ENCODE measurements at regions not wholly inside any gene's neighbourhood (a gene's known extent, or its start where the extent isn't known, plus 50 kb on each side); places are given as distances from the start of the nearest gene placed in this dataset.

DNA sequence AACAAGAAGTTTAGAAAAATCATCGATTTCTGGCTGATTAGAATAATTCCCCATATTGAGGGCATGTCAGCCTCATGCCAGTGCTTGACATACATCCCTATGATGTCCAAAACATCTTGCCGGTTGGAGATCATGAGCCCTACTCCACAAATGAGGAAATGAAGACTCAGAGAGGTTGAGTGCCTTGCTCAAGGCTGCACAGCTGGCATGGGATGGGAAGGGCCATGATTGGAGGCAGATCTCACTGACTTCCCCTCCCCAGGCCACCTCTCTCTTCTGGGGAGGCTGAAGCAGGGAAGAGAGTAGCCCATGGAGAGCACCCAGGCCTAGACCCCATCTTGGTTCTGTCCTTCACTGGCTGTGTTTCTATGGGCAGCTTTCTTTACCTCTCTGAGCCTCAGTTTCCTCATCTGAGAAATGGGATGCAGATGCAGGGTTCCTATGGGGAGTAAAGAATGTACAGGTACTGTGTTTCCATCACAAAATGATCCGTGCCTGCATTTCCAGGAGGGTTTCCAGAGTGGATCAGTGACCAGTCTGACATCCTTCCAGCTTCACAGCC is 145.7 kb downstream of the SYF2 start:
- H3K27me3 ChIP-seq (ENCODE audit: control insufficient read depth in 5 of 5, insufficient read depth in 4 of 5, low read length in 5 of 5), result peaks cover 4 to 36% (median 22%) of the 10 kb centered on the region in 5 donors
- H3K27ac ChIP-seq (ENCODE audit: low read depth, low read length), result no peak overlapping the region
- no peaks in the 10 kb centered on the region for H3K9me3 ChIP-seq (ENCODE audit: control insufficient read depth in 5 of 5, low read length in 5 of 5)
- no peaks in the 10 kb centered on the region for H3K36me3 ChIP-seq (ENCODE audit: control insufficient read depth in 5 of 5, insufficient read depth in 5 of 5, low read length in 5 of 5)
- H3K4me3 ChIP-seq (ENCODE audit: low read depth in 1 of 5, low read length in 5 of 5), result no peak overlapping the region
- H3K4me1 ChIP-seq (ENCODE audit: control insufficient read depth in 5 of 5, insufficient read depth in 5 of 5, low read length in 5 of 5), result no peaks in the 10 kb centered on the region
- H3K9ac ChIP-seq (ENCODE audit: low read length in 5 of 5), result no peak overlapping the region

DNA sequence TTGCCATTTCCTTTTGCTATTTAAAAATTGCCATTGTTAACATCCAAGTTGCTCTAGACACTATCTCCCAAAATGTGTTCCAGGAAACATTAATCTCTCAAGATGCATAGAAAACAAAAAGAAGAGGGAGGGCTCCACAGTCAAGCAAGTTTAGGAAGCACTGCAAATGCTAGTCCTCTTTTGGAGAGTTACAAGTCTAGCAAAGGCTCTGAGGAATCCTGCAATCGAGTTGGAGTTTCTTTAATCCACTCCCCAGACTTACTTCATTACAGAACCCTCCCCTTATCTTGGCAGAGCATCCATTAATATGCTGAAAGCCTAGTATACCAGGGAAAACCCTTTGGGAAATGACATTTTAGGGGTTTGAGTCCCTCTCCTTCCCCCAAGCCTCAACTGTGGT is 147.9 kb downstream of the SYF2 start:
- no peak overlapping the region for H3K4me3 ChIP-seq (ENCODE audit: low read depth in 1 of 5, low read length in 5 of 5)
- H3K4me1 ChIP-seq (ENCODE audit: control insufficient read depth in 5 of 5, insufficient read depth in 5 of 5, low read length in 5 of 5), result no peaks in the 10 kb centered on the region
- H3K36me3 ChIP-seq (ENCODE audit: control insufficient read depth in 5 of 5, insufficient read depth in 5 of 5, low read length in 5 of 5), result no peaks in the 10 kb centered on the region
- H3K27me3 ChIP-seq (ENCODE audit: control insufficient read depth in 5 of 5, insufficient read depth in 4 of 5, low read length in 5 of 5), result peaks cover 4 to 23% (median 11%) of the 10 kb centered on the region in 5 donors
- H3K27ac ChIP-seq (ENCODE audit: low read depth, low read length), result no peak overlapping the region
- H3K9ac ChIP-seq (ENCODE audit: low read length in 5 of 5), result no peak overlapping the region
- peaks cover 0 to 4% (median 0%) of the 10 kb centered on the region in 5 donors for H3K9me3 ChIP-seq (ENCODE audit: control insufficient read depth in 5 of 5, low read length in 5 of 5)

DNA sequence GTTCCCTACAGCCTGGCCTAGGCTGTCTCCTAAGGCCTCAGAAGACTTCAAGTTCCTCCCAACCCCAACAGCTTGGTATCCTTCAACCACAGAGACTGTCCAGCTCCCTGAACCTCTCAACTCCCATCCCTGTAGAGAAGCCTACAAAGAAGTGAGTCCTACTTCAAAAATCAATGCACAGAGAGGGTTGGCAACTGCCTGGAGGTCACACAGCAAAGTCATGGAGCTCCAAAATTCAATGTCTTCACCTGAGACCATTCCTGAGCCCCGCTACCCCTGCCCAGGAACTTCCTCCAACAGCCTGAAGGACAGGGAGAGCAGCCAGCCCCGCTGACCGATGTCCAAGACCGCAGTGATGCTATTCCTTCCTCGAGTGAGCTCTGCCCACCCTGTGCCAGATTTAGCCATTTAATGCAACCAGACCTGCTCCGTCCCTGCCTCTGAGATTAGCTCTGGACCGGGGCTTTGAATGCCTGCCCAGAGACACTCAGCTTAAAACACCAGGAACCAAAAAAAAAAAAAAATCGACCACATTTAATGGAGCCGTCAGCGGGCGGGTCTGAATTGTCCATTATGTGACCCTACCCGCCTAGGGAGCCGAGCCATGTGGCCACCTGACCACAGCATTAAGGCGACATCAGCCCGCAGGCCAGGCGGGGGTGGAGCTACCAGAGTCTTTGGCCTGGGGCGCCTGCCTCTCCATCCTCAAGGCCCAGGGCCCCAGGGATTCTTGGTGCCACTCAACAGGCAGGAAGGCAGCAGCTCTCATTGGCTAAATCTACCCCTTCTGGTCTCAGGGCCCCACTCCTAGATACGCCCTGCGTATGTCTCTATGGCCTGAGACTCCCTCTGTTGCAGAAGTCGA is 148.6 kb downstream of the SYF2 start:
- no peaks in the 10 kb centered on the region for H3K36me3 ChIP-seq (ENCODE audit: control insufficient read depth in 5 of 5, insufficient read depth in 5 of 5, low read length in 5 of 5)
- H3K4me3 ChIP-seq (ENCODE audit: low read depth in 1 of 5, low read length in 5 of 5), result no peak overlapping the region
- no peaks in the 10 kb centered on the region for H3K4me1 ChIP-seq (ENCODE audit: control insufficient read depth in 5 of 5, insufficient read depth in 5 of 5, low read length in 5 of 5)
- H3K27me3 ChIP-seq (ENCODE audit: control insufficient read depth in 5 of 5, insufficient read depth in 4 of 5, low read length in 5 of 5), result peaks cover 0 to 19% (median 6%) of the 10 kb centered on the region in 5 donors
- no peak overlapping the region for H3K27ac ChIP-seq (ENCODE audit: low read depth, low read length)
- H3K9ac ChIP-seq (ENCODE audit: low read length in 5 of 5), result no peak overlapping the region
- peaks cover 0 to 5% (median 0%) of the 10 kb centered on the region in 5 donors for H3K9me3 ChIP-seq (ENCODE audit: control insufficient read depth in 5 of 5, low read length in 5 of 5)

DNA sequence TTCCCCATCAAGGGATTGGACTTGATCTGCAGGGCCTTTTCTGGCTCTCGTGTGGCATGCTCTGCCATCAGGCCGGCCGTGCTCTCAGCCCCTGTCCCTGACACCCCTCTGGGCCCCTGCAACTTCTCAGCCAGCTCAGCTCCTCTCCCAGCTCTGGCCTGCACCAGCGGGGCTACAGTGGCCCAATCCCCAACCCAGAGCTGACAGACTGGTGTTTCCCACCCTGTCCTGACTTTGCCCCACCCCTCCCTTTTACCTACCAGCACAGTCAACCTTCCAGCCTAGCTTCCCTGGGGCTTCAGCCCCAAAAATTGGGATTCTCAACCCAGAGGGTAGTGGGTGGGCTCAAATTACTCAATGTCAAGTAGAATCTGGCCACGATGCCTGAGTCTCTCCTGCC is 149.3 kb downstream of the SYF2 start:
- peaks cover 0 to 5% (median 0%) of the 10 kb centered on the region in 5 donors for H3K9me3 ChIP-seq (ENCODE audit: control insufficient read depth in 5 of 5, low read length in 5 of 5)
- H3K36me3 ChIP-seq (ENCODE audit: control insufficient read depth in 5 of 5, insufficient read depth in 5 of 5, low read length in 5 of 5), result no peaks in the 10 kb centered on the region
- H3K27me3 ChIP-seq (ENCODE audit: control insufficient read depth in 5 of 5, insufficient read depth in 4 of 5, low read length in 5 of 5), result peaks cover 0 to 15% (median 4%) of the 10 kb centered on the region in 5 donors
- H3K27ac ChIP-seq (ENCODE audit: low read depth, low read length), result no peak overlapping the region
- H3K4me3 ChIP-seq (ENCODE audit: low read depth in 1 of 5, low read length in 5 of 5), result no peak overlapping the region
- H3K4me1 ChIP-seq (ENCODE audit: control insufficient read depth in 5 of 5, insufficient read depth in 5 of 5, low read length in 5 of 5), result no peaks in the 10 kb centered on the region
- H3K9ac ChIP-seq (ENCODE audit: low read length in 5 of 5), result no peak overlapping the region

DNA sequence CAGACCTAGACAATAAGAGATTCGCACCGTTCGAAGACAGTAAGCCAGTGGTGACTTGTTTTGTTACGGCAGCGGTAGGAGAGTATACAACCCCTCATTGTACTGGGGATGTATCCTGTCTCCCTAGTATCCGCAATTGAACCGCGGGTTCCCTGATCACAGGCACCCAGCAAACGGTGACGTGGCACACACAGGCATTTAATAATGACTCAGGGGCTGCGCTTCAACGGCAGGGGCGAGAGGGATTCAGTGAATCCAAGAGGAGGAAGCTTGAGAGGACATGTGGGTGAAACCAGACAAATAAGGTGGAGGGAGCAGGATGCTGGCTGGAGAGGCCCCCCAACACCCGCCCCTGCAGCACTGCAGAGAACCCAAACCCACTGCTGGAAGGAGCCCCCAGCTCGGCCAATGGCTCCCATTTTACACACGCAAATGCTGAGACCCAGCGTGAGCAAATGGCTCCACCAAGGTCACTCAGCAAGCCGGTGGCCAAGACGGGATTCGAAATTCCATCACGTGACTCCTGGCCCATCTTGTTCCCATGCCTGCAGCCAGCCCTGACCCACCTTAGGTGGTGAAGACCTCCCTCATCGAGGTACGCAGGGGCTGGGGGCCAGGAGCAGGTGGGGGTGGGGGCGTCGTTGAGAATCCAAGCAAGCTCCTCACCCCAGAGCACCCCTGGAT is 149.9 kb downstream of the SYF2 start:
- H3K27me3 ChIP-seq (ENCODE audit: control insufficient read depth in 5 of 5, insufficient read depth in 4 of 5, low read length in 5 of 5), result peaks cover 0 to 11% (median 3%) of the 10 kb centered on the region in 5 donors
- H3K36me3 ChIP-seq (ENCODE audit: control insufficient read depth in 5 of 5, insufficient read depth in 5 of 5, low read length in 5 of 5), result no peaks in the 10 kb centered on the region
- peaks cover 0 to 9% (median under 1%) of the 10 kb centered on the region in 5 donors for H3K9me3 ChIP-seq (ENCODE audit: control insufficient read depth in 5 of 5, low read length in 5 of 5)
- no peak overlapping the region for H3K4me3 ChIP-seq (ENCODE audit: low read depth in 1 of 5, low read length in 5 of 5)
- no peak overlapping the region for H3K9ac ChIP-seq (ENCODE audit: low read length in 5 of 5)
- no peak overlapping the region for H3K27ac ChIP-seq (ENCODE audit: low read depth, low read length)
- no peaks in the 10 kb centered on the region for H3K4me1 ChIP-seq (ENCODE audit: control insufficient read depth in 5 of 5, insufficient read depth in 5 of 5, low read length in 5 of 5)

DNA sequence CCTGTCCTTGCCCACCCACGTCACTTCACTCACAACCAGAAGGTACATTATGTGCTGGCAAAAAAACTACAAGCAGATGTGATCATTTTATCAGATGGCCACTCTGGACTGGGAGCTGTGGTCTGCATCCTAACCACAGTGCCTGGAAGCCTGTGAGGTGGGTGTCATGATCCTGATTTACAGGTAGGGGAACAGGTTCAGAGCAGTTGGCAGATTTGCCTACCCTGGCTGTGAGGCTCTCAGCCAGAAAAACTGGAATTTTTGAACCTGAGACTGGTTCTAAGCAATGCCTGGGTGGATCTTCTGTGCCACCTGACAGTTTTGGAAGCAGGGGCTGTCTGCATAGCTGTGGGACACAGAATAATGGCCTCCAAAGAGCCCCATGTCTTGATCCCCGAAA is 150.8 kb downstream of the SYF2 start:
- Histone ChIP-seq H3K27me3 (ENCODE audit: control insufficient read depth in 5 of 5, insufficient read depth in 4 of 5, low read length in 5 of 5) (peaks cover 0 to 5% (median 3%) of the 10 kb centered on the region in 5 donors), H3K9me3 (ENCODE audit: control insufficient read depth in 5 of 5, low read length in 5 of 5) (peaks cover 0 to 14% (median 3%) of the 10 kb centered on the region in 5 donors), H3K9ac (ENCODE audit: low read length in 5 of 5) (no peak overlapping the region), H3K4me1 (ENCODE audit: control insufficient read depth in 5 of 5, insufficient read depth in 5 of 5, low read length in 5 of 5) (no peaks in the 10 kb centered on the region), H3K36me3 (ENCODE audit: control insufficient read depth in 5 of 5, insufficient read depth in 5 of 5, low read length in 5 of 5) (no peaks in the 10 kb centered on the region), H3K27ac (ENCODE audit: low read depth, low read length) (no peak overlapping the region), H3K4me3 (ENCODE audit: low read depth in 1 of 5, low read length in 5 of 5) (no peak overlapping the region)

DNA sequence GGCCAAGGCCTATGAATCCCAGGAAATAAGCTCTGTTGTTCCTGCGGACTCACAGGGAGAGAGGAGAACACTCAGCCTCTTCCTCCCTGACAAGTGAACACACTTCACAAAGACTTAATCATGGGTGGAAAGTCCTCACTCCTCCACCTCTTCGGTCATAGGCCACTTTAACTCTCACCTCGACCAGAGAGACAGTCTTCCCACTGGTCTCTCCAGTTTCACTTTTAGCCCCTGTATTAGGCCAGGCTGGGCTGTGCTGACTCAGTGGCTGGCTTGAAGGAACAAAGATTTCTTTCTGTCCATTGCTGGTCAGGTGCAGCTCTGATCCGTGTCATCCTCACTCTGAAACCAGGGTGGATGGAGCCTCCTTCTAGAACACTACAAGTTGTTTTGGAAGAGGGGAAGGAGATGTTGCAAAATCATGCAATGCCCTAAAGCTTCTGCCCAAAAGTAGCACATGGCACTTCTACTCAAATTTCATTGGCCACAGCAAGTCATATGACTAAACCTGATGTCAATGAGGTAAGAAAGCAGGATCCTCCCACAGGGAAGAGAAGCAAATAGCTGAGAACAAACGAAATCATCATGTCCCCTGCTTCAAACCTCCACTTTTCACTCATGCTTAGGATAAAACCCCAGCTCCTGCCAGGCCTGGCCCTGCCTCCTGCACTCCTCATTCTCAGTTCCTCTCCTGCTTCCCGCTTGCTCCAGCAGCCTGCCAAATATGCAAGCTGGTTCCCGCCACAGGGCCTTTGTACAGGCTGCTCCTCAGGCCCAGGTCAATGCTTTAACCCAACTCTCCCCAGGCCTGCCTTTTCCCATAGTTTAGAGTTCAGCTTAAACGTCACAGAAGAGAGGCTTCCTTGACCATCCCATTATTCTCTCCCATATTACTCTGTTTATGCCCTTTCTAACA is 150.5 kb upstream of the RUNX3 start:
- Histone ChIP-seq H3K4me1 (ENCODE audit: control insufficient read depth in 5 of 5, insufficient read depth in 5 of 5, low read length in 5 of 5) (no peaks in the 10 kb centered on the region), H3K9ac (ENCODE audit: low read length in 5 of 5) (no peak overlapping the region), H3K4me3 (ENCODE audit: low read depth in 1 of 5, low read length in 5 of 5) (no peak overlapping the region), H3K27ac (ENCODE audit: low read depth, low read length) (no peak overlapping the region), H3K9me3 (ENCODE audit: control insufficient read depth in 5 of 5, low read length in 5 of 5) (peaks cover 0 to 14% (median 3%) of the 10 kb centered on the region in 5 donors), H3K36me3 (ENCODE audit: control insufficient read depth in 5 of 5, insufficient read depth in 5 of 5, low read length in 5 of 5) (no peaks in the 10 kb centered on the region), H3K27me3 (ENCODE audit: control insufficient read depth in 5 of 5, insufficient read depth in 4 of 5, low read length in 5 of 5) (peaks cover 0 to 5% (median 3%) of the 10 kb centered on the region in 5 donors)

DNA sequence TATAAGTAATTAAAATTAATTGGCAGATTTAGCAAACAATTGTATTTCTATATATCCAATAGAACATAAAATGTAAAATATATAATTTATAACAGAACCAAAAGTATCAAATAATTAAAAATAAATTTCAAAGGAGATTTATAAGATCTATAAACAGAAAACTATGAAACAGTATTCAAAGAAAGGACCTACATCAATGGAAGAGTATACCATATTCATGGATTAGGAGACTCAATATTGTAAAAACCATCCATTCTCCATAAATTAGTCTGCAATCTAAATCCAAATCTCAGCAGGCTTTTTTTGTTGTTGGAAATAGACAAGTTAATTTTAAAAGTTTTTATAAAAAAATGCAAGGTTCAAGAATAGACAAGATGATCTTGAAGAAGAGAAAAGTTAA is 149.0 kb upstream of the RUNX3 start:
- H3K4me3 ChIP-seq (ENCODE audit: low read depth in 1 of 5, low read length in 5 of 5), result no peak overlapping the region
- peaks cover 0 to 14% (median 3%) of the 10 kb centered on the region in 5 donors for H3K9me3 ChIP-seq (ENCODE audit: control insufficient read depth in 5 of 5, low read length in 5 of 5)
- no peak overlapping the region for H3K27ac ChIP-seq (ENCODE audit: low read depth, low read length)
- H3K9ac ChIP-seq (ENCODE audit: low read length in 5 of 5), result no peak overlapping the region
- H3K27me3 ChIP-seq (ENCODE audit: control insufficient read depth in 5 of 5, insufficient read depth in 4 of 5, low read length in 5 of 5), result peaks cover 0 to 4% (median 0%) of the 10 kb centered on the region in 5 donors
- H3K36me3 ChIP-seq (ENCODE audit: control insufficient read depth in 5 of 5, insufficient read depth in 5 of 5, low read length in 5 of 5), result no peaks in the 10 kb centered on the region
- no peaks in the 10 kb centered on the region for H3K4me1 ChIP-seq (ENCODE audit: control insufficient read depth in 5 of 5, insufficient read depth in 5 of 5, low read length in 5 of 5)

DNA sequence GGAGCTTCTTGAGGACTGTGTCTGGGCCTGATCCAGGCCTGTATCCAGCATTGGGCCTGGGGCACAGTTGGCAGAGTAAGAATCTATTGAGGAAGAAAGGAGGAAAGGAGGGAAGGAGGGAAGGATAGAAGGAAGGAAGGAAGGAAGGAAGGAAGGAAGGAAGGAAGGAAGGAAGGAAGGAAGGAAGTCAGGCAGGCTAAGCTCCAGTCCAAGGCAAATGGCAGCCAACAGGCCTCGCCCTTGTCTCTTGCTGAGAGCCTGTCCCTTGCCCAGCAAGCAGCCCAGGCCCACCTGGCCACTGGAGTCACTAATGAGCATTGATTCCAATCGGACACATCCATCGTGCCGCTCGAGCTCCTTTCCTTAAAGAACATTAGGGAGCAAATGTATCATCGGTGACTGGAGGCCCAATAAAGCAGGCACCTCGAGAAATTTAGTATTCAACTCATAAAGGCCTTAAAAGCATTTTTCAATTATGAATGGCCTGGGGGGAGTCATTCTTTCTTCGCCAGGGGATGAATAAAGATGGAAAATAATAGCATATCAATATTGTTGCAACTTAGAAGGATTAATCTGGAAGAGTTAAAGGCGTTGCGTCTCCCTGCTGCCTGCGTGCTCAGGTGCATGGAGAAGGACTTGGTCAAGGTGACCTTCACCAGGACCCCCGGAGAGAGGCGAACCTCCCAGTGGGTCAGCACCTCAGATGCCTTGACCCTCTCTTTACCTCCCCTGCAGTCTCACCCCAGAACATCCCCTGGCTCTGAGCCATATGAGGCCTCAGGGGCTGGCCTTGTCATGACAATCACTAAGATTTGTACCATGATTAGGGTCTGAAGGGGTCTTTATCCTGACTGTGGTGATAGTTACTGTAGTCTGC is 144.5 kb upstream of the RUNX3 start:
- Histone ChIP-seq H3K4me1 (ENCODE audit: control insufficient read depth in 5 of 5, insufficient read depth in 5 of 5, low read length in 5 of 5) (no peaks in the 10 kb centered on the region), H3K4me3 (ENCODE audit: low read depth in 1 of 5, low read length in 5 of 5) (no peak overlapping the region), H3K27me3 (ENCODE audit: control insufficient read depth in 5 of 5, insufficient read depth in 4 of 5, low read length in 5 of 5) (peaks cover 0 to 4% (median 0%) of the 10 kb centered on the region in 5 donors), H3K9me3 (ENCODE audit: control insufficient read depth in 5 of 5, low read length in 5 of 5) (peaks cover 0 to 17% (median 3%) of the 10 kb centered on the region in 5 donors), H3K36me3 (ENCODE audit: control insufficient read depth in 5 of 5, insufficient read depth in 5 of 5, low read length in 5 of 5) (no peaks in the 10 kb centered on the region), H3K27ac (ENCODE audit: low read depth, low read length) (no peak overlapping the region), H3K9ac (ENCODE audit: low read length in 5 of 5) (no peak overlapping the region)

All from subcutaneous abdominal adipose tissue (tissue), 5 donors.